DND-41 (cell line): ENCODE measurements at regions not wholly inside any gene's neighbourhood (a gene's known extent, or its start where the extent isn't known, plus 50 kb on each side); places are given as distances from the start of the nearest gene placed in this dataset.

Experiments used
- CTCF ChIP-seq: IDR thresholded peaks from 2 replicates; pipeline ENCODE4 v1.5.1; 2012; ENCODE audit warnings: borderline replicate concordance, low read length, moderate library complexity, mild to moderate bottlenecking; ENCODE audit not compliant: poor library complexity, severe bottlenecking; ENCODE audit errors: extremely low read depth
- EZH2 ChIP-seq: IDR thresholded peaks from 3 replicates; pipeline ENCODE4 v1.6.1; 2012; ENCODE audit warnings: borderline replicate concordance, low read depth, mild to moderate bottlenecking, moderate library complexity, low read length, inconsistent platforms; ENCODE audit not compliant: severe bottlenecking

DNA sequence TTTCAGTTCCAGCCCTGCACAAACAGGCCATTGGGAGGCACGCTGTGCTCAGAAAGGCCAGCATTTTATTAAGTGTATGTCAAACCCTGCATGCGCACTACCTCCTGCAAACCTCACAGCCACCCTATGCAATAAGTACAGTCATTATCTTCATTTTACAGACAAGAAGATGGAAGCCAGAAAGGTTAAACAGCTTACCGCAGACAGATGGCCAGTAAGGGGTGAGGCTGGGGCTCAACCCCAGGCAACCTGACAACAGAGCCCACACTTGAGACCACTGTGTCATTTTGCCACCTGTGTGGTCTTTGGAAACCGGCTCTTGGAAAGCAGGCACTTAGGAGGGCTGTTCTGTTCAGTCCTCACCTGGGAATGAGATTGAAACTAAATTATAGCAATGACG is 142.3 kb downstream of the NXPE2 start:
- TF ChIP-seq CTCF = no peak
- no peak for TF ChIP-seq EZH2
